GM23338 (cell line): ENCODE measurements at regions not wholly inside any gene's neighbourhood (a gene's known extent, or its start where the extent isn't known, plus 50 kb on each side); places are given as distances from the start of the nearest gene placed in this dataset.

Source experiments
- ATAC-seq: fragments of 200-7000 bp; cut with Tn5 transposase; 3 replicates; pipeline ENCODE4 v1.9.1; 2020
- DNase-seq: peaks from one replicate; pipeline ENCODE4 v3.0.0-alpha.2; 2015; ENCODE audit warnings: low spot score
- H2AFZ ChIP-seq: fragments of 200-600 bp; sonication (generic); 2 replicates; pipeline ENCODE4 v1.8.0; 2016; ENCODE audit warnings: antibody characterized with exemption, mild to moderate bottlenecking, moderate library complexity
- H3F3A ChIP-seq: fragments of 200-600 bp; sonication (generic); replicated peaks from 2 replicates; pipeline ENCODE4 v1.8.0; 2017; ENCODE audit warnings: antibody characterized with exemption, mixed run types, low read depth
- H3K27ac ChIP-seq: fragments of 200-600 bp; sonication (generic); 2 replicates; pipeline ENCODE4 v1.6.1; 2016; ENCODE audit warnings: low read depth
- H3K27me3 ChIP-seq: fragments of 200-600 bp; sonication (generic); 2 replicates; pipeline ENCODE4 v1.8.0; 2016; ENCODE audit warnings: mild to moderate bottlenecking, mixed run types, moderate library complexity; ENCODE audit not compliant: insufficient read depth
- H3K36me3 ChIP-seq: fragments of 200-600 bp; sonication (generic); 2 replicates; pipeline ENCODE4 v1.8.0; 2016; ENCODE audit warnings: mild to moderate bottlenecking; ENCODE audit not compliant: insufficient read depth
- H3K4me1 ChIP-seq: fragments of 200-600 bp; sonication (generic); 2 replicates; pipeline ENCODE4 v1.8.0; 2016; ENCODE audit warnings: mild to moderate bottlenecking, moderate library complexity; ENCODE audit not compliant: insufficient read depth
- H3K4me2 ChIP-seq: fragments of 200-600 bp; sonication (generic); 2 replicates; pipeline ENCODE4 v1.7.1; 2017; ENCODE audit warnings: mixed run types
- H3K4me3 ChIP-seq: fragments of 200-600 bp; sonication (generic); 2 replicates; pipeline ENCODE4 v1.6.1; 2016; ENCODE audit warnings: mixed run types
- H3K79me2 ChIP-seq: fragments of 200-600 bp; sonication (generic); replicated peaks from 2 replicates; pipeline ENCODE4 v1.8.0; 2017; ENCODE audit warnings: mild to moderate bottlenecking; ENCODE audit not compliant: insufficient read depth
- H3K9me2 ChIP-seq: fragments of 200-600 bp; sonication (generic); 2 replicates; pipeline ENCODE4 v1.8.0; 2017; ENCODE audit not compliant: insufficient read depth
- H4K20me1 ChIP-seq: fragments of 200-600 bp; sonication (generic); replicated peaks from 2 replicates; pipeline ENCODE4 v1.8.0; 2017; ENCODE audit warnings: mild to moderate bottlenecking; ENCODE audit not compliant: insufficient read depth
- H3K27ac Mint-ChIP-seq: 2 replicates; pipeline ENCODE4 v1.8.0; 2020; ENCODE audit warnings: inconsistent platforms, mild to moderate bottlenecking, moderate library complexity, mixed read lengths
- H3K27me3 Mint-ChIP-seq: 3 replicates; pipeline ENCODE4 v1.8.0; 2022; ENCODE audit warnings: low read depth, mild to moderate bottlenecking, moderate library complexity, mixed read lengths, inconsistent platforms; ENCODE audit not compliant: insufficient read depth, poor library complexity
- H3K36me3 Mint-ChIP-seq: 3 replicates; pipeline ENCODE4 v1.8.0; 2021; ENCODE audit warnings: low read depth, mild to moderate bottlenecking, inconsistent platforms, moderate library complexity, mixed read lengths
- H3K4me1 Mint-ChIP-seq: 3 replicates; pipeline ENCODE4 v1.8.0; 2020; ENCODE audit warnings: mild to moderate bottlenecking, inconsistent platforms, mixed read lengths
- H3K4me3 Mint-ChIP-seq: 3 replicates; pipeline ENCODE4 v1.8.0; 2021; ENCODE audit warnings: moderate library complexity, mild to moderate bottlenecking, inconsistent platforms, mixed read lengths
- H3K9me3 Mint-ChIP-seq: 3 replicates; pipeline ENCODE4 v1.8.0; 2020; ENCODE audit warnings: moderate library complexity, mild to moderate bottlenecking, inconsistent platforms, mixed read lengths
- CREB1 ChIP-seq: fragments of 250-450 bp; sonication (Bioruptor Pico); IDR thresholded peaks from 2 replicates; pipeline ENCODE4 v1.5.0; 2020; ENCODE audit warnings: low read depth, mild to moderate bottlenecking, moderate library complexity
- CTCF ChIP-seq, 2 experiments: fragments of 200-600 bp in 1 of 2; sonication (generic) in 1 of 2; conservative IDR thresholded peaks; 2 replicates each; pipeline versions ENCODE4 v1.5.1 to v1.6.1; 2016 to 2017; ENCODE audit warnings: antibody characterized with exemption in 2 of 2, low read depth in 2 of 2, mild to moderate bottlenecking in 2 of 2, moderate library complexity in 1 of 2
- EZH2 ChIP-seq: fragments of 200-600 bp; sonication (generic); IDR thresholded peaks from one replicate; pipeline ENCODE4 v1.8.0; 2017; ENCODE audit warnings: antibody characterized with exemption, mild to moderate bottlenecking, low read depth; ENCODE audit not compliant: unreplicated experiment
- EZH2phosphoT487 ChIP-seq: fragments of 200-600 bp; sonication (generic); IDR thresholded peaks from one replicate; pipeline ENCODE4 v1.8.1; 2018; ENCODE audit warnings: antibody characterized with exemption; ENCODE audit not compliant: unreplicated experiment
- JUNB ChIP-seq: IDR thresholded peaks from one replicate; pipeline ENCODE4 v1.6.1; 2016; ENCODE audit warnings: antibody characterized with exemption; ENCODE audit not compliant: unreplicated experiment
- NANOG ChIP-seq: IDR thresholded peaks from 2 replicates; pipeline ENCODE4 v1.6.1; 2016; ENCODE audit warnings: antibody characterized with exemption, borderline replicate concordance
- POLR2AphosphoS5 ChIP-seq: IDR thresholded peaks from 2 replicates; pipeline ENCODE4 v1.6.1; 2016; ENCODE audit warnings: antibody characterized with exemption, low read depth
- REST ChIP-seq: IDR thresholded peaks from one replicate; pipeline ENCODE4 v1.6.1; 2018; ENCODE audit warnings: antibody characterized with exemption; ENCODE audit not compliant: unreplicated experiment
- STAT1 ChIP-seq: IDR thresholded peaks from one replicate; pipeline ENCODE4 v1.6.1; 2016; ENCODE audit warnings: antibody characterized with exemption; ENCODE audit not compliant: unreplicated experiment
- ZNF114 ChIP-seq: fragments of 250-450 bp; sonication (Bioruptor Pico); IDR thresholded peaks from 2 replicates; pipeline ENCODE4 v1.5.0; 2020; ENCODE audit warnings: mild to moderate bottlenecking, moderate library complexity
- ZNF331 ChIP-seq: fragments of 250-450 bp; sonication (Bioruptor Pico); IDR thresholded peaks from 2 replicates; pipeline ENCODE4 v1.5.0; 2020; ENCODE audit warnings: low read depth, mild to moderate bottlenecking, moderate library complexity
- ZNF462 ChIP-seq: fragments of 250-450 bp; sonication (Bioruptor Pico); IDR thresholded peaks from 2 replicates; pipeline ENCODE4 v1.5.0; 2020; ENCODE audit warnings: mild to moderate bottlenecking, moderate library complexity
- TF ChIP-seq, protein P1 (sequence below): IDR thresholded peaks from 2 replicates; pipeline ENCODE4 v1.6.1; 2016; ENCODE audit warnings: antibody characterized with exemption

- TF ChIP-seq CTCF (conservative IDR thresholded peaks at IDR 0.05; ENCODE audit: low read depth in 2 of 2), result no peak
- TF ChIP-seq ZNF114 (CRISPR knock-in tag), result no peak
- no peak for TF ChIP-seq ZNF331 (CRISPR knock-in tag)
- no peak for TF ChIP-seq EZH2phosphoT487
- TF ChIP-seq STAT1, result no peak
- no peak for TF ChIP-seq JUNB
- TF ChIP-seq NANOG, result no peak
Measured at GRCh38 chr10:89926736-89927135, 225.3 kb downstream of the KIF20B start (continued).

GRCh38 chr10:89929282-89930026, 228.1 kb downstream of the KIF20B start:
- Histone ChIP-seq H3K4me1 (no peaks in the 10 kb centered on the region), H3K9me2 (peaks cover 5% of the 10 kb centered on the region; the same call in 1 of the 2 replicates), H3K27ac (no peak overlapping the region), H3K36me3 (no peaks in the 10 kb centered on the region), H3K27me3 (no peaks in the 10 kb centered on the region), H4K20me1 (no peaks in the 10 kb centered on the region), H3K4me3 (no peak overlapping the region), H3K4me2 (no peak overlapping the region), H3K79me2 (no peaks in the 10 kb centered on the region), H3F3A (no peaks in the 10 kb centered on the region), H2AFZ (no peak overlapping the region)
- Mint-ChIP-seq H3K4me1 (no peaks in the 10 kb centered on the region), H3K27me3 (no peaks in the 10 kb centered on the region), H3K36me3 (no peaks in the 10 kb centered on the region), H3K4me3 (no peak overlapping the region), H3K9me3 (peaks cover 3% of the 10 kb centered on the region; the same call in 1 of the 3 replicates), H3K27ac (no peak overlapping the region)
- TF ChIP-seq POLR2AphosphoS5 (no peak), CREB1 (CRISPR knock-in tag) (no peak), EZH2 (no peak), ZNF462 (CRISPR knock-in tag) (no peak), REST (no peak)
- TF ChIP-seq, protein P1, sequence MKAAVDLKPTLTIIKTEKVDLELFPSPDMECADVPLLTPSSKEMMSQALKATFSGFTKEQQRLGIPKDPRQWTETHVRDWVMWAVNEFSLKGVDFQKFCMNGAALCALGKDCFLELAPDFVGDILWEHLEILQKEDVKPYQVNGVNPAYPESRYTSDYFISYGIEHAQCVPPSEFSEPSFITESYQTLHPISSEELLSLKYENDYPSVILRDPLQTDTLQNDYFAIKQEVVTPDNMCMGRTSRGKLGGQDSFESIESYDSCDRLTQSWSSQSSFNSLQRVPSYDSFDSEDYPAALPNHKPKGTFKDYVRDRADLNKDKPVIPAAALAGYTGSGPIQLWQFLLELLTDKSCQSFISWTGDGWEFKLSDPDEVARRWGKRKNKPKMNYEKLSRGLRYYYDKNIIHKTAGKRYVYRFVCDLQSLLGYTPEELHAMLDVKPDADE, result no peak
- no peak for DNase-seq
- no peak for ATAC-seq
